HepG2 (cell line): ENCODE measurements at regions not wholly inside any gene's neighbourhood (a gene's known extent, or its start where the extent isn't known, plus 50 kb on each side); places are given as distances from the start of the nearest gene placed in this dataset.

ENCODE experiments used
- ATAC-seq: fragments of 200-7000 bp; cut with Tn5 transposase; 3 replicates; pipeline ENCODE4 v1.9.1; 2020; ENCODE audit warnings: mild to moderate bottlenecking, moderate library complexity
- BruUV-seq: library from RNA; stranded (reverse); fragments of 400-500 nt; replicated peaks from 2 replicates; lab custom pipeline; 2021; lab: Mats Ljungman, UMichigan
- CTCF ChIA-PET: fragments of 300-600 bp; formaldehyde crosslinking; extraction: SDS; loops from one replicate; lab custom pipeline; 2021; ENCODE audit warnings: low total read pairs, inconsistent platforms, low intra/inter-chr PET ratio; lab: Yijun Ruan, JAX
- POLR2A ChIA-PET: fragments of 350-600 bp; sonication (Branson Sonifier 250); formaldehyde crosslinking; loops from one replicate; lab custom pipeline; 2020; ENCODE audit warnings: antibody characterized with exemption, inconsistent platforms; lab: Yijun Ruan, JAX
- DNase-seq: peaks from one replicate; pipeline ENCODE4 v3.0.0-alpha.2; 2015; ENCODE audit warnings: low spot score
- FAIRE-seq: peaks from 3 replicates; lab custom pipeline; 2011; peaks lifted over from hg19 to GRCh38; lab: Jason Lieb, UNC
- H2AFZ ChIP-seq: one replicate; pipeline ENCODE4 v1.6.1; 2011; ENCODE audit warnings: low read length, inconsistent platforms
- H3K27ac ChIP-seq: fragments of 300-600 bp; 3 replicates; pipeline ENCODE4 v1.8.0; 2011; ENCODE audit warnings: mixed run types, mild to moderate bottlenecking, mixed read lengths, low read length, inconsistent platforms; ENCODE audit not compliant: insufficient read depth; ENCODE audit errors: extremely low read length
- H3K27me3 ChIP-seq, 2 experiments: fragments of 200-600 bp in 1 of 2; 2 replicates in 1 of 2; 3 replicates in 1 of 2; pipeline versions ENCODE4 v1.6.0 to v1.8.0; 2011; ENCODE audit warnings: low read length in 2 of 2, mild to moderate bottlenecking in 2 of 2, moderate library complexity in 2 of 2, inconsistent platforms in 1 of 2; ENCODE audit not compliant: insufficient read depth in 2 of 2, control insufficient read depth in 1 of 2
- H3K36me3 ChIP-seq, 2 experiments: fragments of 200-600 bp in 1 of 2; replicated peaks in 1 of 2; 2 replicates in 1 of 2; 3 replicates in 1 of 2; pipeline versions ENCODE4 v1.5.1 to v1.8.0; 2011; ENCODE audit warnings: low read length in 2 of 2, inconsistent platforms in 1 of 2; ENCODE audit not compliant: insufficient read depth in 2 of 2, control insufficient read depth in 1 of 2
- H3K4me1 ChIP-seq: 2 replicates; pipeline ENCODE4 v1.5.1; 2012; ENCODE audit warnings: low read length, inconsistent platforms; ENCODE audit not compliant: insufficient read depth
- H3K4me2 ChIP-seq: 2 replicates; pipeline ENCODE4 v1.6.0; 2011; ENCODE audit warnings: low read depth, low read length, inconsistent platforms
- H3K4me3 ChIP-seq, 3 experiments: fragments of 200-600 bp in 1 of 3; sonication (generic), shearing (Covaris generic) in 1 of 3; replicated peaks in 1 of 3; 2 replicates each; pipeline ENCODE4 v1.5.1; 2011 to 2016; ENCODE audit warnings: low read length in 3 of 3, inconsistent platforms in 2 of 3, low read depth in 2 of 3, mild to moderate bottlenecking in 2 of 3, control low read depth in 1 of 3, mixed read lengths in 1 of 3; ENCODE audit not compliant: insufficient read depth in 1 of 3
- H3K79me2 ChIP-seq: one replicate; pipeline ENCODE4 v1.6.1; 2011; ENCODE audit warnings: low read length, inconsistent platforms; ENCODE audit not compliant: insufficient read depth
- H3K9ac ChIP-seq: 2 replicates; pipeline ENCODE4 v1.6.0; 2011; ENCODE audit warnings: mild to moderate bottlenecking, low read depth, low read length, inconsistent platforms; ENCODE audit not compliant: insufficient read depth
- H3K9me3 ChIP-seq: 2 replicates; pipeline ENCODE4 v1.5.1; 2012; ENCODE audit warnings: mild to moderate bottlenecking, low read length
- H4K20me1 ChIP-seq: 2 replicates; pipeline ENCODE4 v1.6.0; 2011; ENCODE audit warnings: inconsistent platforms, mild to moderate bottlenecking, low read length, moderate library complexity; ENCODE audit not compliant: insufficient read depth
- ATF4 ChIP-seq, 2 experiments: fragments of 450-650 bp in 1 of 2; sonication (generic) in 1 of 2; formaldehyde crosslinking; IDR thresholded peaks; 2 replicates each; pipeline versions ENCODE4 v1.5.0 to v1.8.0; 2020 to 2022; ENCODE audit warnings: mild to moderate bottlenecking in 1 of 2, missing genetic modification reagents in 1 of 2
- CEBPB ChIP-seq: IDR thresholded peaks from 2 replicates; pipeline ENCODE4 v1.6.1; 2011; ENCODE audit warnings: low read depth, low read length, improper control_type of control experiment, borderline replicate concordance
- DBP ChIP-seq: sonication (generic); formaldehyde crosslinking; IDR thresholded peaks from 2 replicates; pipeline ENCODE4 v1.4.0; 2020; ENCODE audit warnings: missing genetic modification reagents; ENCODE audit errors: not compliant biosample characterization
- ETV6 ChIP-seq: sonication (generic); formaldehyde crosslinking; conservative IDR thresholded peaks from 2 replicates; pipeline ENCODE4 v1.4.0; 2020; ENCODE audit warnings: missing genetic modification reagents
- FOXA3 ChIP-seq: IDR thresholded peaks from 2 replicates; pipeline ENCODE4 v1.6.1; 2016; ENCODE audit warnings: missing genetic modification reagents, missing compliant biosample characterization
- HNF4A ChIP-seq: sonication (generic); formaldehyde crosslinking; IDR thresholded peaks from 2 replicates; pipeline ENCODE4 v1.4.0; 2020; ENCODE audit warnings: missing genetic modification reagents
- IRX3 ChIP-seq: sonication (generic); formaldehyde crosslinking; IDR thresholded peaks from 2 replicates; pipeline ENCODE4 v1.8.1; 2023; ENCODE audit warnings: mild to moderate bottlenecking, low read depth, missing genetic modification reagents, borderline replicate concordance
- MATR3 ChIP-seq: sonication (generic); formaldehyde crosslinking; IDR thresholded peaks from 2 replicates; pipeline ENCODE4 v1.4.0; 2020; ENCODE audit warnings: missing genetic modification reagents
- POLR2A ChIP-seq, 2 experiments: IDR thresholded peaks; 2 replicates each; pipeline ENCODE4 v1.6.1; 2011; ENCODE audit warnings: low read depth in 2 of 2, low read length in 2 of 2, mild to moderate bottlenecking in 1 of 2, moderate library complexity in 1 of 2; ENCODE audit not compliant: insufficient read depth in 1 of 2
- PPARG ChIP-seq: conservative IDR thresholded peaks from 2 replicates; pipeline ENCODE4 v1.6.1; 2016; ENCODE audit warnings: missing biosample characterization, missing genetic modification reagents
- PRMT3 ChIP-seq: sonication (generic); formaldehyde crosslinking; IDR thresholded peaks from 2 replicates; pipeline ENCODE4 v1.8.1; 2022; ENCODE audit warnings: low read depth, mild to moderate bottlenecking, moderate library complexity, missing genetic modification reagents, borderline replicate concordance
- RELA ChIP-seq: sonication (generic); formaldehyde crosslinking; IDR thresholded peaks from 2 replicates; pipeline ENCODE4 v1.4.0; 2020; ENCODE audit warnings: missing genetic modification reagents
- RNF2 ChIP-seq: fragments of 450-650 bp; conservative IDR thresholded peaks from 2 replicates; pipeline ENCODE4 v1.6.1; 2016; ENCODE audit warnings: low read depth
- SRY ChIP-seq: sonication (generic); formaldehyde crosslinking; IDR thresholded peaks from 2 replicates; pipeline ENCODE4 v1.8.0; 2022; ENCODE audit warnings: mild to moderate bottlenecking, missing genetic modification reagents
- ZBTB49 ChIP-seq: sonication (generic); formaldehyde crosslinking; IDR thresholded peaks from 2 replicates; pipeline ENCODE4 v1.4.0; 2020; ENCODE audit warnings: missing genetic modification reagents, borderline replicate concordance
- ZFP90 ChIP-seq: sonication (generic); formaldehyde crosslinking; IDR thresholded peaks from 2 replicates; pipeline ENCODE4 v1.8.0; 2022; ENCODE audit warnings: missing genetic modification reagents, mild to moderate bottlenecking, inconsistent platforms, borderline replicate concordance
- ZNF562 ChIP-seq: sonication (generic); formaldehyde crosslinking; IDR thresholded peaks from 2 replicates; pipeline ENCODE4 v1.8.0; 2022; ENCODE audit warnings: missing genetic modification reagents, borderline replicate concordance
- ZNF639 ChIP-seq: conservative IDR thresholded peaks from 2 replicates; pipeline ENCODE4 v1.6.1; 2018; ENCODE audit warnings: missing genetic modification reagents
- ZNF83 ChIP-seq: sonication (generic); formaldehyde crosslinking; IDR thresholded peaks from 2 replicates; pipeline ENCODE4 v1.4.0; 2020; ENCODE audit warnings: missing genetic modification reagents, mild to moderate bottlenecking, borderline replicate concordance
- ZNF891 ChIP-seq: sonication (generic); formaldehyde crosslinking; IDR thresholded peaks from 2 replicates; pipeline ENCODE4 v1.5.0; 2020; ENCODE audit warnings: mild to moderate bottlenecking, missing genetic modification reagents
- ZSCAN22 ChIP-seq: sonication (generic); formaldehyde crosslinking; IDR thresholded peaks from 2 replicates; pipeline ENCODE4 v1.4.0; 2020; ENCODE audit warnings: mild to moderate bottlenecking, missing genetic modification reagents
- ZSCAN30 ChIP-seq: sonication (generic); formaldehyde crosslinking; IDR thresholded peaks from 2 replicates; pipeline ENCODE4 v1.5.0; 2020; ENCODE audit warnings: mild to moderate bottlenecking, missing genetic modification reagents
- WGBS: methylation state at CpG from one replicate; pipeline ENCODE4 v1.1.6; 2017; ENCODE audit warnings: low lambda C conversion rate; 5-methylcytosine and 5-hydroxymethylcytosine counted together
- in situ Hi-C: cut with HindIII; loops from 2 replicates; pipeline ENCODE4 v1.10.0; 2017; ENCODE audit warnings: low pct_unique_long_range_greater_than_20kb; ENCODE audit not compliant: extremely low pct_ligation_motif_present
- intact Hi-C: fragments of 100-400 bp; cut with micrococcal nuclease; formaldehyde crosslinking; loops from one replicate; pipeline ENCODE4 v1.10.0; 2022; ENCODE audit not compliant: unreplicated experiment

GRCh38 chr13:50682966-50683365 is 160.5 kb downstream of the DLEU7 start (continued):
- TF ChIP-seq PRMT3 (no peak), FOXA3 (CRISPR knock-in tag) (no peak), MATR3 (CRISPR knock-in tag) (no peak), SRY (CRISPR knock-in tag) (no peak), POLR2A (IDR thresholded peaks at IDR 0.05; ENCODE audit: insufficient read depth in 1 of 2, low read depth in 2 of 2, low read length in 2 of 2) (no peak), PPARG (no peak), ZNF891 (CRISPR knock-in tag) (no peak)
- TF ChIP-seq, all 625 proteins: peak for 0

- CTCF ChIA-PET = no interaction called here
- in situ Hi-C loops = no loop called here
- FAIRE-seq = no peak
- TF ChIP-seq ATF4 (CRISPR knock-in tag; IDR thresholded peaks at IDR 0.05) (no peak), RNF2 (no peak), DBP (CRISPR knock-in tag) (no peak), ZSCAN22 (CRISPR knock-in tag) (no peak), ZBTB49 (no peak), ZNF83 (CRISPR knock-in tag) (no peak), IRX3 (CRISPR knock-in tag) (no peak), HNF4A (no peak), ZFP90 (CRISPR knock-in tag) (no peak), CEBPB (no peak), ZNF639 (no peak), ETV6 (no peak), ZNF562 (CRISPR knock-in tag) (no peak), ZSCAN30 (CRISPR knock-in tag) (no peak), RELA (CRISPR knock-in tag) (no peak)
Measured at GRCh38 chr13:50684366-50684765, 159.1 kb downstream of the DLEU7 start.

More at GRCh38 chr13:50684366-50684765, 159.1 kb downstream of the DLEU7 start:
- DNase-seq = no peak
- Histone ChIP-seq H2AFZ (no peak overlapping the region), H3K36me3 (no peaks in the 10 kb centered on the region; a peak in 1 of 5 replicates), H3K4me3 (no peak overlapping the region), H3K9me3 (no peaks in the 10 kb centered on the region), H3K9ac (no peak overlapping the region), H4K20me1 (no peaks in the 10 kb centered on the region), H3K27ac (no peak overlapping the region), H3K27me3 (no peaks in the 10 kb centered on the region), H3K4me2 (no peak overlapping the region), H3K79me2 (no peaks in the 10 kb centered on the region), H3K4me1 (no peaks in the 10 kb centered on the region)
- WGBS = 90% methylated on average over 3 of the region's 3 CpGs
- intact Hi-C loops = no loop called here
- BruUV-seq = no TSS peak
- ATAC-seq = no peak
- POLR2A ChIA-PET = no interaction called here
